NB4 (cell line): ENCODE measurements at regions not wholly inside any gene's neighbourhood (a gene's known extent, or its start where the extent isn't known, plus 50 kb on each side); places are given as distances from the start of the nearest gene placed in this dataset.

Experiments used
- MYC ChIP-seq: IDR thresholded peaks from 2 replicates; pipeline ENCODE4 v1.6.1; 2011; ENCODE audit warnings: low read depth, low read length
- POLR2A ChIP-seq: IDR thresholded peaks from 2 replicates; pipeline ENCODE4 v1.6.1; 2011; ENCODE audit warnings: mild to moderate bottlenecking; ENCODE audit not compliant: insufficient read length; ENCODE audit errors: extremely low read depth
- TF ChIP-seq, protein P1 (sequence below): IDR thresholded peaks from one replicate; pipeline ENCODE4 v1.5.1; 2012; ENCODE audit warnings: low read depth, low read length
- TF ChIP-seq, protein P2 (sequence below): IDR thresholded peaks from 2 replicates; pipeline ENCODE4 v1.6.1; 2011; ENCODE audit warnings: low read depth, low read length

DNA sequence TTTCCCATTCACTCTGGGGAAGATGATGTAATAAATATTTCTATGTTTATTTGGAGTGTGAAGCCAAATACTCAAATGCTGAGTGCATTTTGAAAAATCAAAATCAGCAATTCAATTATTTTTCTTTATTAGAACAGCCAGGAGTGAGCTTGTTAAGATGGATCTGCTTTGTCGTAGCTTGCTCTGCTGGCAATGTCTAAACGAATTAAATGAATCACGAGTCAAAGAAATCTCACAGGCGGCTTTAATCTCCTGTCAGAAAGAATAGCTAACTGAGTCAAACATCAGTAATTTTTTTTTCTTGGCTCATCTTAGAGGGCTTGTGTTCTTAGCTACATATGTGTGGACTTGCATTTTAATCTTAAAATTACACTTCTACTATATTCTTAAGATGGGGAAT lies 100.2 kb upstream of the HMGN3 start:
- TF ChIP-seq, protein P1, sequence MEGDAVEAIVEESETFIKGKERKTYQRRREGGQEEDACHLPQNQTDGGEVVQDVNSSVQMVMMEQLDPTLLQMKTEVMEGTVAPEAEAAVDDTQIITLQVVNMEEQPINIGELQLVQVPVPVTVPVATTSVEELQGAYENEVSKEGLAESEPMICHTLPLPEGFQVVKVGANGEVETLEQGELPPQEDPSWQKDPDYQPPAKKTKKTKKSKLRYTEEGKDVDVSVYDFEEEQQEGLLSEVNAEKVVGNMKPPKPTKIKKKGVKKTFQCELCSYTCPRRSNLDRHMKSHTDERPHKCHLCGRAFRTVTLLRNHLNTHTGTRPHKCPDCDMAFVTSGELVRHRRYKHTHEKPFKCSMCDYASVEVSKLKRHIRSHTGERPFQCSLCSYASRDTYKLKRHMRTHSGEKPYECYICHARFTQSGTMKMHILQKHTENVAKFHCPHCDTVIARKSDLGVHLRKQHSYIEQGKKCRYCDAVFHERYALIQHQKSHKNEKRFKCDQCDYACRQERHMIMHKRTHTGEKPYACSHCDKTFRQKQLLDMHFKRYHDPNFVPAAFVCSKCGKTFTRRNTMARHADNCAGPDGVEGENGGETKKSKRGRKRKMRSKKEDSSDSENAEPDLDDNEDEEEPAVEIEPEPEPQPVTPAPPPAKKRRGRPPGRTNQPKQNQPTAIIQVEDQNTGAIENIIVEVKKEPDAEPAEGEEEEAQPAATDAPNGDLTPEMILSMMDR = no peak
- TF ChIP-seq POLR2A = no peak
- TF ChIP-seq, protein P2, sequence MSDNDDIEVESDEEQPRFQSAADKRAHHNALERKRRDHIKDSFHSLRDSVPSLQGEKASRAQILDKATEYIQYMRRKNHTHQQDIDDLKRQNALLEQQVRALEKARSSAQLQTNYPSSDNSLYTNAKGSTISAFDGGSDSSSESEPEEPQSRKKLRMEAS = no peak
- no peak for TF ChIP-seq MYC
